OCI-M1 (cell line): ENCODE measurements at regions not wholly inside any gene's neighbourhood (a gene's known extent, or its start where the extent isn't known, plus 50 kb on each side); places are given as distances from the start of the nearest gene placed in this dataset.
"Not testable (repeated sequence)": the region's sequence is repeated elsewhere in the genome, so short reads cannot be mapped to it uniquely, and the experiment has no call there.

Experiments used
- DNase-seq: peaks from one replicate; lab custom pipeline; 2025; lab: John Stamatoyannopoulos, UW

GRCh38 chr7:142499635-142500034 is 241.8 kb upstream of the PRSS58 start:
- DNase-seq: no peak

- no peak for DNase-seq
Measured at GRCh38 chr7:142498364-142498763, 240.5 kb upstream of the PRSS58 start.

GRCh38 chr7:142496545-142496991 is 238.7 kb upstream of the PRSS58 start:
- DNase-seq: peak; percentile 61

GRCh38 chr7:142495879-142496278 is 238.0 kb upstream of the PRSS58 start:
- not testable (repeated sequence) for DNase-seq

- DNase-seq: not testable (repeated sequence)
Measured at GRCh38 chr7:142495301-142495700, 237.4 kb upstream of the PRSS58 start.

- DNase-seq: no peak
Measured at GRCh38 chr7:142494021-142494420, 236.2 kb upstream of the PRSS58 start.

- no peak for DNase-seq
Measured at GRCh38 chr7:142488842-142489241, 231.0 kb upstream of the PRSS58 start.

GRCh38 chr7:142488036-142488633 is 230.3 kb upstream of the PRSS58 start:
- no peak for DNase-seq

- DNase-seq: peak; percentile 0
Measured at GRCh38 chr7:142487565-142487964, 229.7 kb upstream of the PRSS58 start.

- no peak for DNase-seq
Measured at GRCh38 chr7:142487124-142487523, 229.3 kb upstream of the PRSS58 start.

- no peak for DNase-seq
Measured at GRCh38 chr7:142485617-142486226, 227.9 kb upstream of the PRSS58 start.

GRCh38 chr7:142483659-142484317 is 225.9 kb upstream of the PRSS58 start:
- DNase-seq: no peak

- peak; percentile 57 for DNase-seq
Measured at GRCh38 chr7:142482891-142483658, 225.2 kb upstream of the PRSS58 start.

- DNase-seq: peak; percentile 4
Measured at GRCh38 chr7:142481548-142481947, 223.7 kb upstream of the PRSS58 start.

- peak; percentile 76 for DNase-seq
Measured at GRCh38 chr7:142478479-142479220, 220.8 kb upstream of the PRSS58 start.

- not testable (repeated sequence) for DNase-seq
Measured at GRCh38 chr7:142477801-142478200, 219.9 kb upstream of the PRSS58 start.

- no peak for DNase-seq
Measured at GRCh38 chr7:142477079-142477651, 219.3 kb upstream of the PRSS58 start.

- DNase-seq: no peak
Measured at GRCh38 chr7:142476077-142476476, 218.2 kb upstream of the PRSS58 start.

GRCh38 chr7:142471820-142472219 is 214.0 kb upstream of the PRSS58 start:
- DNase-seq: peak; percentile 46

- DNase-seq: no peak
Measured at GRCh38 chr7:142470544-142470830, 212.6 kb upstream of the PRSS58 start.

- DNase-seq: peak; percentile 64
Measured at GRCh38 chr7:142469696-142470543, 212.1 kb upstream of the PRSS58 start.
